Stimulated activated CD8-positive, alpha-beta memory T cell treated with anti-CD3 and anti-CD28 coated beads, Interleukin-7, amount 100 ng/mL, for 4 hours (primary cell): ENCODE measurements at regions not wholly inside any gene's neighbourhood (a gene's known extent, or its start where the extent isn't known, plus 50 kb on each side); places are given as distances from the start of the nearest gene placed in this dataset.

Source experiments
- DNase-seq, 2 donors: peaks; one replicate each; pipeline ENCODE4 v3.0.0-alpha.2; 2020; ENCODE audit warnings: low read depth in 2 of 2

DNA sequence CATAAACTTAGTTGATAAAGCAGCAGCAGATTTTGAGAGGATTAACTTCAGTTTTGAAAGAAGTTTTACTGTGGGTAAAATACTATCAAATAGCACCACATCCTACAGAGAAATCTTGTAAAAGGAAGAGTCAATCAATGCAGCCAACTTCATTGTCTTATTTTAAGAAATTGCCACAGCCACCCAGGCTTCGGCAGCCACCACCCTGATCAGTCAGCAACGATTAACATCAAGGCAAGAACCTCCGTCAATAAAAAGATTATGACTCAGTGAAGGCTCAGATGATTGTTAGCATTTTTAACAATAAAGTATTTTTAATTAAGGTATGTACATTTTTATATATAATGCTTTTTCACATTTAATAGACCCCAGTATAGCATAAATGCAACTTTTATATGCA lies 122.3 kb upstream of the NR4A3 start:
- no peak for DNase-seq

DNA sequence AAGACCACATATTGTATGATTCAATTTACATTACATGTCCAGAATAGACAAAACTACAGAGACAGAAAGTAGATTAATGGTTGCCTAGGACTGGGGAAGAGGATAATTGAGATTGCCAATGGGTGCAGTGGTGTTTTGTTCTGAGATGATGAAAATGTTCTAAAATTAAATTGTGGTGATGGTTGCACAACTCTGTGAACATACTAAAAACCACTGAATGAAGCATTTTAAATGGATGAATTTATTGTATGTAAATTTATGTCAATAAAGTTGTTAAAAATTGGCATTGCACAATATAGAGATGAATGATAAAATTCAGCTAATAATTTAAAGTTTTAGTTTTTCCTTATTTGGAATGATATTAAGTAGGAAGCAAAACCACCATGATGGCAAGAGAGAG lies 109.5 kb upstream of the NR4A3 start:
- no peak for DNase-seq

- DNase-seq: no peak
Observed at GRCh38 chr9:99713838-99714306, 107.8 kb upstream of the NR4A3 start.

DNA sequence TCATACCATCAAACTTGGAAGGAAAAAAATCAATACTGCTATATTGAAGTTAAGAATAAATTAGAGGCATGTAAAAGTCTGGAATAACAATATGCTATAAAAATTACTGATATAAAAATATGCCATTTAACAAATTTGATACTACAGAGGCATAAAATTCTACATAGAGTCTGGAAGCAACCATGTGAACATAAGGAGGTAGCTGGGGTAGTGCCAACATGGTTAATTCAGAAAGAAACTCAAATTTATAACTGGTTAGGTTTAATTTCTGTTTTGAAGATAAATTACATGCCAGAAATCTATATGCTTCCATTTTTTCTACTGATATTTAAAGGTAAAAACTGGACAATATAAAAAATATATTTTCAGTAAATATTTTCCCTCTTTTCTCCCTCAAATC lies 103.1 kb upstream of the NR4A3 start:
- no peak for DNase-seq

- DNase-seq: no peak
Observed at GRCh38 chr9:99720455-99721050, 101.1 kb upstream of the NR4A3 start.

DNA sequence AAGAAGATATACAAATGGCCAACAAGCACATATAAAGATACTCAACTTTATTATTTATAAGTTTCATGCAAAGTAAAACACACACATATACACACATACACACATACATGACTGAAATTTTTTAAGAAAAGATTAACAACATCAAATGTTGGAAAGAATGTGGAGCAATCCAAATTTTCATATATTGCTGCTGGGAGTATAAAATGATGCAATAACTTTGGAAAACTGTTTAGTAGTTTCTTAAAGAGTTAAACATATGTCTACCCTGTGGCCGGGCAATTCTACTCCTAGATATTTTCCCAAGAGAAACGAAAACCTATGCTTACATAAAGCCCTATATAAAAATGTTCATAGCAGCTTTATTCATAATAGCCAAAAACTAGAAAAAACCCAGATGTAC lies 99.8 kb upstream of the NR4A3 start:
- DNase-seq: no peak

- DNase-seq: no peak
Observed at GRCh38 chr9:99722877-99723276, 98.8 kb upstream of the NR4A3 start.

DNA sequence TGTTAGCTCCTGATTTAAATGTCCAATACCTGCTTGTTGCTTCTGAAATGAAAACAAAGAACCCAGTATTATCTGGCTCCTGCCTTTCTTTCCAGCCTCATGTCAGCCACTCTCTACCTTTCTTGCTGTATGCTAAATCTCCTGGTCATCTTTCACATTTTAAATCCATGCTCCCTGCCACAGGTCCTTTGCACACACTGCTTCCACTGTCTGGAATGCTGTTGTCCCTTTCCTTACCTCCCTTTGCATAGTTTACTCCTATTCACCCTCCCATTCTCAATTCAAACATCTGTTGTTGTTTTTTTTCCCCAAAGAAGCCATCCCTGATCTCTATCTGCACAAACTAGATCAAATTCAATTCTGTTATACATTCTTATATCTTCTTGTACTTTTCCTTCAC lies 97.0 kb upstream of the NR4A3 start:
- no peak for DNase-seq

DNA sequence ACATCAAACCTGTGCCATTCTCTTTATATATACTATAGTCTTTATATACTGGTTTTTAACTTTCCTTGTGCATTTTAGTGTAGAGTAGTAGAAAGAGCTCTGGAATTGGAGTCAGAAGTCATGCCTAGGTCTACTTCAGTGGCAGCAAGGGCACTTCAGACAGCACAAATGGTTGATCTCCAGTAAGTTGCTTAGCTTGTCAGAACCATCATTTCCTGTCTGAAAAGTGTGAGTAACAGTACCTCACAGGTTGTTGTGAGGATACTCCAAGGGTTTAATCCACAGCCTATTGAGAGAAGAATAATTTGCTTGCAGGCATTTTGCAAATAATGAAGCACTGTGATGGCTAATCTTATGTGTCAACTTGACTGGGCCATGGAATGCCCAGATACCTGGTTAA lies 95.8 kb upstream of the NR4A3 start:
- no peak for DNase-seq

DNA sequence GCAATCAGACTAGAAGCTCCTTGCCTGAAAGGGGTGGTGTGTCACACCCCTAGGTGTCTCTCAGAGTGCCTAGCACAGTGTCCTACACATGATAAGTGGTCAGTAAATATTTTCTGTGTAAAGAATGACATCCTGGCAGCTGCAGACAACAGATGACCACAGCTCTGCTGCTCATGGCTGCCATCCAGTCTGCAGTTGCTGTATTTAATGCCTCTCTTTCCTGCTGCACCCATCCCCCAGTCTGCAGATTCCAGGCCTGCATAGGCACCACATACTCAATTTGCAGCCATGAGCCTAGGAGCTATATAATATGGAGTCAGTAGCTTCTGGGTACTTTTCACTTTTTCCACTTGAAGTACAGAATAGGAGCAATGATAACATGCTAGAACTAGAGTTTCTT lies 94.9 kb upstream of the NR4A3 start:
- DNase-seq: no peak

DNA sequence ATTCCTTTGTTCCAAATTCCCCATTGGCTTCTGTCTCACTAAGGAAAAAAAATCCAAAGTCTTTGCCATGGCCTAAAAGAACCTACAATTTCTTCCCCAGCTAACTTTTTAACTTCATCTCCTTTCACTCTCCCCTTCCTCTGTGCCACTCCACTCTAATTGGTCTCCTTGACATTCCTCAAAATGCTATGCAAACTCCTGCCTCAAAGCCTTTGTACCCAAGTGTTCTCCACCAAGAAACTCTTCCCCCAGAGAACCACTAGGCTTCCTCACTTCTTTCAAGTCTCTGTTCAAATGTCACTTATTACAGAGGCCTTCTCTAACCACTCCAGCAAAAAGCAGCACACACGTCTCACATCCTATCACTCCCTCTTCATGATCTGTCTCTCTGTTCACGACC lies 91.6 kb upstream of the NR4A3 start:
- no peak for DNase-seq

- DNase-seq: no peak
Observed at GRCh38 chr9:99731950-99732349, 89.7 kb upstream of the NR4A3 start.

- DNase-seq: no peak
Observed at GRCh38 chr9:99732715-99733114, 89.0 kb upstream of the NR4A3 start.

DNA sequence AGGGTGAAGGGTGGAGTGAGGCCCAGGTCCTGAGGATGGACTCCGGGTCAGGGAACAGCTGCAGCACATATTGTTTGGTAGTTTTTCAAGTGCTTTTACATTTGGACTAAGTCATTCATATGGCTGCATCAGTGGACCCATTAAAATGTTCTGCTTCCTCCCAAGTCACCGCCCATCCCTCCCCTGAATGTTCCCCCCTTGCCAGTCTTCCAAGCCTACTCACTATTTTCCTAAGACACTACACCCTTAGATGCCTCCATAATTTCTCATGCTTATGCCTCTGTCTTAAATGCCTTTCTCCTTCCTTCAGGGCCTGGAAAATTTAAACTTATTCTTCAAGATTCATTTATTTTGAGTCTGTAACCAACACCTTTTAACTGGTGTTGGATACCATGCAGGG lies 86.6 kb upstream of the NR4A3 start:
- DNase-seq: no peak

- DNase-seq: no peak
Observed at GRCh38 chr9:99736291-99736690, 85.4 kb upstream of the NR4A3 start.

DNA sequence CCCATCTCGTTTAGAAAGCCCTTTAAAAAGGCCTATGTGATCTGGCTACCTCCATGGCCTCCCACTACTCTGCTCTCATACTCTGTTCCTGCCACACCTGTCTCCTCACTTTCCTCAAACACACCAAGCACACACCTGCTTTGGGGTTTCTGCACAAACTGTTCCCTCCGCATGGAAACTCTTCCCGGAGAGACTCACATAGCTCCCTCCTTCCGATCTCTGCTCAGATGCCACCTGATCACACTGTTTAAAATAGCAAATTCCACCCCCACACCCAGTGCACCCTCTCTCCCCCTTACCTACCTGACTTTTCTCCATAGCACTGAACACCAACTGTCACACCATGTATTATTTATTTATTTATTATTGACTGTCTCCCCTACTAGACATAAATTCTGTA lies 84.0 kb upstream of the NR4A3 start:
- no peak for DNase-seq

DNA sequence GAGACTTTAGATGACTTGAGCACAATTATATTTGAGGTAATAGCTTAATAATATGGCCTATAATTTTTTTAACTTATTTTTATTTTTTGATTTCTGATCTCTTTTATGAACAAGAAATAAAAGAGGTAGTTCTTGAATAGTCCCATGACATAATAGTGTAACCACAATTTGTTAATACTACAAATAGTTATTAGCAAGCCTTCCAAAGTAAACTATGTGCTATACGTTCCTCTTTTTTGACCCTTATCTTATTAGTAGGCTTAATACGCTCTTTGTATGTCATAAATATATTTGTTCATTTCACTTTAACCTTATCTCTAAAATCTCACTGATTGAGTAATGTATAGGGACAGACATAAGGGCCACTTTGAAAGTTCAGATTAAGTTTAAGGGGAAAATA lies 78.7 kb upstream of the NR4A3 start:
- no peak for DNase-seq

GRCh38 chr9:99743455-99743854 lies 78.2 kb upstream of the NR4A3 start:
- DNase-seq: no peak

DNA sequence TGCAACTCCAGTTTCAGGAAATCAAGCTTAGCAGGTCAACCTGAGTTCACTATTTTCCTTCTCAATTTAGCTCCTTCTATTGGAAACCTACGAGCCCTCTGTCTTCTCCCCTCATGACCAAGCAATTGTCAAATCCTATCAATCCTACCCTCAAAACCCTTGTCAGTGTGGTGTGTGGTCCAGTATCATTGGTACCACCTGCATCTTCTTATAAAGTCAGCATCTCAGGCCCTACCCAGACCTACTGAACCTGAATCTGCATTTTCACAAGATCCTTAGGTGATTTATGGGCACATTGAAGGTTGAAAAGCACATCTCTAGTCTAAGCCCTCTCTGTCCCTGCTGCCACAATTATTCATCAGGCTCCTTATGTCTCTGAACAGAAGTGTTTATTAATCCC lies 77.6 kb upstream of the NR4A3 start:
- DNase-seq: no peak

GRCh38 chr9:99745085-99745484 lies 76.6 kb upstream of the NR4A3 start:
- DNase-seq: no peak

DNA sequence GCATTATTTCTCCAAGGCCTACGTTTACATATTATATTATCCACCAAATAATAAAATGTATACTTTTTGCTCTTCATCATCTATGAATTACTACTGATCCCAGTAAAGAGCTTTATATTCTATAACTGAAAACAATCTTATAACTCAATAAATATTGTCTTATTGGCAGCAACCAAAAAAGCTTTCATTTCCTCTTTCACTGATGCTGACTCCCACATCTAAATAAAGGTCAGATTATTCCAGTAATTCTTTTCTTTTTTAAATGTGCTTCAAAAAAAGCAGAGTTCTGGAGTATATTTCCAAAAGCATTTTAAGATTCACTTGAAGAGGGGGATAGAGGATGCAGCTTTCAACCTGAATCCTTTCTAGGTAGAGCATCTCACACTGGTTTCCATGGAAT lies 75.3 kb upstream of the NR4A3 start:
- no peak for DNase-seq

DNA sequence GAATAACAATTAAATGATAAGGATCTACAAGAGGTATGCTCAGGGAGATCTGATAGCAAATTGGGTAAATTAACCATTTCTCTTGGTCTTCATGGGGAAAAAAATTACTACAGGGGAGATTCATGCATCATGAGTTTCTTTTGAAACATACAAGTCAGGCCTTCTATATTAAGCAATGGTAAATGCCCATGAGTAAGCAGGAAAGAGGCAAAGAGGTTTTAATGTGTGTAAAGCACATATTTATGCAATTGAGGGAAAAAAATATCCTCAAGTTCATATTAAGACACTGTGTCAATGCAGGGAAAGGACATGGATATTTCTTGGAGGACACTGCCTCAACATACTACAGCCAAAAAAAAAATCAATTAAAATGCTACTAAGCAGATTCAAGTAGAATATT lies 73.4 kb upstream of the NR4A3 start:
- DNase-seq: no peak

GRCh38 chr9:99748676-99749075 lies 73.0 kb upstream of the NR4A3 start:
- no peak for DNase-seq

- no peak for DNase-seq
Observed at GRCh38 chr9:99749641-99750040, 72.0 kb upstream of the NR4A3 start.

GRCh38 chr9:99750526-99750925 lies 71.2 kb upstream of the NR4A3 start:
- DNase-seq: no peak
